Activated T-cell treated with anti-CD3 and anti-CD28 coated beads, Interleukin-2, amount 50 U/mL, for 72 hours (primary cell): ENCODE measurements at regions not wholly inside any gene's neighbourhood (a gene's known extent, or its start where the extent isn't known, plus 50 kb on each side); places are given as distances from the start of the nearest gene placed in this dataset.

Source experiments
- ATAC-seq, 2 donors: fragments of 150-1000 bp; cut with Tn5 transposase; replicated peaks in 1 of 2; 2 replicates each; pipeline ENCODE4 v1.10.0; 2021; ENCODE audit warnings: moderate library complexity in 2 of 2, mild to moderate bottlenecking in 1 of 2
- DNase-seq, 2 donors: peaks; one replicate each; pipeline ENCODE4 v3.0.0; 2021 to 2022; ENCODE audit warnings: mixed read lengths in 1 of 2
- H3K27ac Mint-ChIP-seq: one replicate; pipeline ENCODE4 v1.8.0; 2022; ENCODE audit warnings: mild to moderate bottlenecking, moderate library complexity, mixed read lengths
- H3K27me3 Mint-ChIP-seq: one replicate; pipeline ENCODE4 v1.8.0; 2022; ENCODE audit warnings: low read depth, mixed read lengths
- H3K36me3 Mint-ChIP-seq, 2 donors: one replicate each; pipeline ENCODE4 v1.8.0; 2022; ENCODE audit warnings: mixed read lengths in 2 of 2, mild to moderate bottlenecking in 1 of 2; ENCODE audit not compliant: insufficient read depth in 2 of 2
- H3K4me1 Mint-ChIP-seq: one replicate; pipeline ENCODE4 v1.8.0; 2022; ENCODE audit warnings: low read depth, mixed read lengths
- H3K4me3 Mint-ChIP-seq, 2 donors: one replicate each; pipeline ENCODE4 v1.8.0; 2022; ENCODE audit warnings: mild to moderate bottlenecking in 2 of 2, mixed read lengths in 2 of 2, moderate library complexity in 2 of 2
- H3K9me3 Mint-ChIP-seq, 2 donors: one replicate each; pipeline ENCODE4 v1.8.0; 2022; ENCODE audit warnings: mixed read lengths in 2 of 2

- Mint-ChIP-seq H3K36me3 (no peaks in the 10 kb centered on the region), H3K27me3 (no peaks in the 10 kb centered on the region), H3K4me1 (no peaks in the 10 kb centered on the region), H3K27ac (no peak overlapping the region), H3K4me3 (no peak overlapping the region), H3K9me3 (no peaks in the 10 kb centered on the region)
- ATAC-seq: no peak
- no peak for DNase-seq
Measured at GRCh38 chr2:5453220-5454050, 238.7 kb upstream of the SOX11 start.

GRCh38 chr2:5454051-5454390, 238.2 kb upstream of the SOX11 start:
- no peak for ATAC-seq
- H3K4me1 Mint-ChIP-seq: no peaks in the 10 kb centered on the region
- no peaks in the 10 kb centered on the region for H3K36me3 Mint-ChIP-seq
- no peaks in the 10 kb centered on the region for H3K27me3 Mint-ChIP-seq
- no peak for DNase-seq
- H3K4me3 Mint-ChIP-seq: no peak overlapping the region
- H3K9me3 Mint-ChIP-seq: no peaks in the 10 kb centered on the region
- no peak overlapping the region for H3K27ac Mint-ChIP-seq

- Mint-ChIP-seq H3K4me1 (no peaks in the 10 kb centered on the region), H3K36me3 (no peaks in the 10 kb centered on the region), H3K27me3 (no peaks in the 10 kb centered on the region), H3K9me3 (no peaks in the 10 kb centered on the region), H3K27ac (no peak overlapping the region), H3K4me3 (no peak overlapping the region)
- no peak for DNase-seq
- ATAC-seq: no peak
Measured at GRCh38 chr2:5459041-5459440, 233.1 kb upstream of the SOX11 start.

- ATAC-seq (no peak), DNase-seq (no peak)
- Mint-ChIP-seq H3K4me1 (no peaks in the 10 kb centered on the region), H3K4me3 (no peak overlapping the region), H3K27me3 (no peaks in the 10 kb centered on the region), H3K27ac (no peak overlapping the region), H3K9me3 (no peaks in the 10 kb centered on the region), H3K36me3 (no peaks in the 10 kb centered on the region)
Measured at GRCh38 chr2:5464657-5465056, 227.5 kb upstream of the SOX11 start.

GRCh38 chr2:5465859-5466258, 226.3 kb upstream of the SOX11 start:
- no peak for ATAC-seq
- H3K27ac Mint-ChIP-seq: no peak overlapping the region
- H3K4me1 Mint-ChIP-seq: no peaks in the 10 kb centered on the region

GRCh38 chr2:5467178-5467905, 224.8 kb upstream of the SOX11 start:
- DNase-seq: no peak
- Mint-ChIP-seq H3K27me3 (no peaks in the 10 kb centered on the region), H3K36me3 (no peaks in the 10 kb centered on the region), H3K9me3 (no peaks in the 10 kb centered on the region), H3K4me1 (no peaks in the 10 kb centered on the region), H3K4me3 (no peak overlapping the region), H3K27ac (no peak overlapping the region)
- no peak for ATAC-seq

More at GRCh38 chr2:5465859-5466258, 226.3 kb upstream of the SOX11 start:
- Mint-ChIP-seq H3K36me3 (no peaks in the 10 kb centered on the region), H3K4me3 (no peak overlapping the region), H3K9me3 (no peaks in the 10 kb centered on the region), H3K27me3 (no peaks in the 10 kb centered on the region)
- no peak for DNase-seq

- no peak overlapping the region for H3K27ac Mint-ChIP-seq
- no peaks in the 10 kb centered on the region for H3K36me3 Mint-ChIP-seq
- ATAC-seq (no peak), DNase-seq (no peak)
- no peaks in the 10 kb centered on the region for H3K4me1 Mint-ChIP-seq
- H3K27me3 Mint-ChIP-seq: no peaks in the 10 kb centered on the region
- H3K4me3 Mint-ChIP-seq: no peak overlapping the region
- H3K9me3 Mint-ChIP-seq: peaks cover 0 to 2% of the 10 kb centered on the region in 2 donors
Measured at GRCh38 chr2:5472673-5473072, 219.5 kb upstream of the SOX11 start.

GRCh38 chr2:5473635-5474034, 218.5 kb upstream of the SOX11 start:
- Mint-ChIP-seq H3K27ac (no peak overlapping the region), H3K27me3 (no peaks in the 10 kb centered on the region), H3K36me3 (no peaks in the 10 kb centered on the region), H3K9me3 (peaks cover 0 to 2% of the 10 kb centered on the region in 2 donors), H3K4me1 (no peaks in the 10 kb centered on the region), H3K4me3 (no peak overlapping the region)
- DNase-seq (no peak), ATAC-seq (no peak)

GRCh38 chr2:5474716-5475115, 217.5 kb upstream of the SOX11 start:
- no peak for DNase-seq
- no peak for ATAC-seq
- H3K9me3 Mint-ChIP-seq: peaks cover 0 to 2% of the 10 kb centered on the region in 2 donors
- H3K4me3 Mint-ChIP-seq: no peak overlapping the region
- no peak overlapping the region for H3K27ac Mint-ChIP-seq
- no peaks in the 10 kb centered on the region for H3K27me3 Mint-ChIP-seq
- H3K4me1 Mint-ChIP-seq: no peaks in the 10 kb centered on the region
- H3K36me3 Mint-ChIP-seq: no peaks in the 10 kb centered on the region

- DNase-seq (peak in 1 of 2 donors; percentile 1), ATAC-seq (peak; percentile 37 to 60)
- Mint-ChIP-seq H3K27me3 (peaks cover 7% of the 10 kb centered on the region), H3K27ac (no peak overlapping the region), H3K4me3 (no peak overlapping the region), H3K36me3 (peaks cover 1% of the 10 kb centered on the region in 2 donors), H3K9me3 (peaks cover 0 to 4% of the 10 kb centered on the region in 2 donors), H3K4me1 (no peaks in the 10 kb centered on the region)
Measured at GRCh38 chr2:5479265-5479928, 212.8 kb upstream of the SOX11 start.

- H3K9me3 Mint-ChIP-seq: peaks cover 0 to 2% of the 10 kb centered on the region in 2 donors
- no peak for ATAC-seq
- peaks cover 7% of the 10 kb centered on the region for H3K27me3 Mint-ChIP-seq
- no peak overlapping the region for H3K27ac Mint-ChIP-seq
- no peak overlapping the region for H3K4me3 Mint-ChIP-seq
- no peaks in the 10 kb centered on the region for H3K4me1 Mint-ChIP-seq
- DNase-seq: no peak
- H3K36me3 Mint-ChIP-seq: peaks cover 1% of the 10 kb centered on the region in 2 donors
Measured at GRCh38 chr2:5482929-5483331, 209.3 kb upstream of the SOX11 start.

GRCh38 chr2:5484868-5485267, 207.3 kb upstream of the SOX11 start:
- H3K27ac Mint-ChIP-seq: no peak overlapping the region
- no peak overlapping the region for H3K4me3 Mint-ChIP-seq
- H3K4me1 Mint-ChIP-seq: no peaks in the 10 kb centered on the region
- H3K9me3 Mint-ChIP-seq: peaks cover 2% of the 10 kb centered on the region in 2 donors
- peaks cover 1% of the 10 kb centered on the region in 2 donors for H3K36me3 Mint-ChIP-seq
- DNase-seq (no peak), ATAC-seq (no peak)
- peaks cover 7% of the 10 kb centered on the region for H3K27me3 Mint-ChIP-seq

- Mint-ChIP-seq H3K27ac (no peak overlapping the region), H3K4me1 (no peaks in the 10 kb centered on the region), H3K27me3 (no peaks in the 10 kb centered on the region), H3K9me3 (peaks cover 0 to 4% of the 10 kb centered on the region in 2 donors), H3K4me3 (no peak overlapping the region), H3K36me3 (no peaks in the 10 kb centered on the region)
- no peak for DNase-seq
- no peak for ATAC-seq
Measured at GRCh38 chr2:5491523-5491922, 200.7 kb upstream of the SOX11 start.
